Activated CD8-positive, alpha-beta memory T cell treated with anti-CD3 and anti-CD28 coated beads for 36 hours (primary cell): ENCODE measurements at regions not wholly inside any gene's neighbourhood (a gene's known extent, or its start where the extent isn't known, plus 50 kb on each side); places are given as distances from the start of the nearest gene placed in this dataset.

Experiments used
- CTCF ChIA-PET: fragments of 350-600 bp; sonication (Branson Sonifier 250); formaldehyde crosslinking; loops from one replicate; lab custom pipeline; 2021; ENCODE audit warnings: antibody characterized with exemption; lab: Charles Lee
- POLR2A ChIA-PET: fragments of 350-600 bp; sonication (Branson Sonifier 250); formaldehyde crosslinking; loops from one replicate; lab custom pipeline; 2021; ENCODE audit warnings: antibody characterized with exemption; lab: Charles Lee

DNA sequence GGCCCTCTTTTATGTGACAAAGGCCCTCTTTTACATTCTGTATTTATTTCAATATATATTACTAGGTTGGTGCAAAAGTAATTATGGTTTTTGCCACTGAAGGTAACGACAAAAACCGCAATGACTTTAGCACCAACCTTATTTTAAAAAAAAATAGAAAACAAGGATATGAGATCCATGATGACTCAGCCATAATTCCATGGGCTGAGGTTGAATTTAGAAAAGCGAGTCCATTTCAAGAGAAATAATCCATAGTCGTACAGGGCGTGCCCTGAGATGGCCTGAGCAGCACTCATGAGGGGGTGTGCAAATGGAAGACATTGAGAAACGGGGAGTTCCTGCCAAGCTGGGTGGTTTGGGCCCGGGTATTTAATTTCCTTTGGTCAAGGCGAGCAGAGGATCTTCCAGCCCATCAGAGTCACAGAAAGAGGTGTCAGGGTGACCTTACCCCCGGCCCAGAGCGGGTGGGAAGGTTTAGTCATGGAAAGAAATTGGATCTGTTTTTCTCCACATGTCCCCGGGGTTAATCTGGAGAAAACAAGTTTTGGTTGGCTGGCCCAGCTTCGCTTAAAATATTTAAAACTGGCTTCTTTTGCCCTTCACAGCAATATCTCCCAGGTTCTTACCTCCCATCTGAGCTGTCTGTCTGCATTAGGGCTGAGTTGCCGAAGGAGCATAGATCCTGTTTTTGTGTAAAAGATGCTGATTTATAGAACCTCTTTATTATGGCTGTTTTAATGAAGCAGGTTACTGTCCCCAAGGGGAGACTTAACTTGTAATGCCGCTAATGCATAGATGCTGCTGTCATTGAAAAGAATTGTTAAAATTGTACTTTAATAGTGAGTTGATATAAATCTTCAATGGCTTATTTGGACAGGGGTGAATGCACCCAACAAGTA, 255.6 kb downstream of the PREX1 start:
- CTCF ChIA-PET, result no interaction called here
- POLR2A ChIA-PET, result no interaction called here

DNA sequence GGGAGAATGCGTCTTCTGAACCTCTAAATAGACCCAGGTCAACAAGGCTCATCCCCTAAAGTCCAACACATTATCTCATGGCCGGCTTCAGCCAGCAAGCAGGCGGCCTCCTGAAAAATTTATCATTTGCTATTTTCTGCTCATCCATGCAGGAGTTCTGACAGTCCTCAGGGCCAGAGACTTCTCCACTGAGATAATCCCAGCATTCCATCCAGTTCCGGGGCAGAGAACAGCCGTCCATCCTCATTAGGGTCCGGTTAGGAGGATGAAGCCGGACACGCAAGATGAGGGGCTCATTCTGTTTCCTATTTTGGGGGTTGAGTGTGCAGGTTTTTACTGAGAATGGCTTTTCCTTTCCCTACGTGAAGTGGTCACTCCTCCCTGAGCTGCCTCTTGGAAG, 258.1 kb downstream of the PREX1 start:
- CTCF ChIA-PET, result interaction anchor here (0.6 kb wide), 1 partner anchor 51 kb away, joined by 3 read pairs; no protein-coding TSS in a partner anchor

DNA sequence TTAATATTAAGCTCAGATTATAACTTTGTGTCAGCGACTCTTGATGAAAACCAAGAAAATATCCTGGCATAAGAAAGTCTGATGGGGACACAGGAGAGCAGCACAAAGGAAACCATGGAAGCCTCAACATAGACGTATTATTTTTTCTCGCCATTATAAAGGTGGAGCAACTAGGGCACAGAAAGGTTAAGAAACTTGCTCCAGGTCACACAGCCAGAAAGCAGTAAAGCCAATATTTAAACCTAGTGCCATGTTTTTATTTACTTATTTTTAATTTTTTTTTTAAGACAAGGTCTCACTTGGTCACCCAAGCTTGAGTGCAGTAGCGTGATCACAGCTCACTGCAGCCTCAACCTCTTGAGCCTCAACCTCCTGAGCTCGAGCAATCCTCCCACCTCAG, 259.3 kb downstream of the PREX1 start:
- POLR2A ChIA-PET, result no interaction called here
- CTCF ChIA-PET, result no interaction called here

More for the DNA sequence above, 258.1 kb downstream of the PREX1 start:
- POLR2A ChIA-PET, result no interaction called here

DNA sequence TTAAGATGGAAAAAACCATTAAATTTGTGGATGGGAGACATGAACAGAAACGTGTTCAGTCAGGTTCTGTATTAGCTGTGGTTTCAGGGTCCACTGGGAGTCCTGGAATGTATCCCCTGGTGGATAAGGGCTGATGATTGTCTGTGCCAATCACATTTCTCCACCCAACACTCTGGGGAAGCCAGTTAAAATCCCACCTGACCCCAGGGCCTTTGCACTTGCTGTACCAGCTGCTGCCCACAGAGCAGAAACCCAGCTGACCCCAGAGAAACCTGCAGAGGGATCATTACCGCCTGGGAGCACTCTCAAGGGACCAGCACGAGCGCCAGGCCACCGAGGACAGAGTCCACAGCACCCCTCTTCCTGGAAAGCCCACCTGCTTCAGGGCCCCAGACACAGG, 260.7 kb downstream of the PREX1 start:
- ChIA-PET CTCF (no interaction called here), POLR2A (no interaction called here)

DNA sequence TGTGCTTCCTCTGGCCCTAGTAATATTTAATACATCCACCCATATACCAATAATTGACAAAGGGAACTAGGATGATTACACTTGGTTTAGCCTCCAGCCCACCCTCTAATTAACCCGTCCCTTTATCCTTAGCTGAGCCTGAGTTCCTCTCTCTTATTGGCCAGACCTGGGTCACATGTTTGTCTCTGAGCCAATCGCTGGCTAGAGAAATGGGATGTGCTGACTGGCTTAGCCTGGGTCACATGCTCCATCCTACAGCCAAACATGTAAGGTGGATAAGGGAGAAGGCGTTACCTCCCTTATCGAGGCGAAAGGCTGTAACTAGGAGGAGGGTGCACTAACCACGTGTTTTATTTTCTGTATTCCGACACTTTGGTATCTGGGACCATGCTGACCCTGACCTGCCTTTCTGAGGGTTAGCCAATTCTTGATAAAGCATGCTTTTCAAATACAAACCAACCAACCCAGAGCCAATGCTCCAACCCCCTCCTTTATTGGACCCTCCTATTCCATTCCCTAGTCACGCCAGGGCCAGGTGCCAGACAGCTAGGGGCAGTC, 262.7 kb downstream of the PREX1 start:
- ChIA-PET POLR2A (no interaction called here), CTCF (no interaction called here)

DNA sequence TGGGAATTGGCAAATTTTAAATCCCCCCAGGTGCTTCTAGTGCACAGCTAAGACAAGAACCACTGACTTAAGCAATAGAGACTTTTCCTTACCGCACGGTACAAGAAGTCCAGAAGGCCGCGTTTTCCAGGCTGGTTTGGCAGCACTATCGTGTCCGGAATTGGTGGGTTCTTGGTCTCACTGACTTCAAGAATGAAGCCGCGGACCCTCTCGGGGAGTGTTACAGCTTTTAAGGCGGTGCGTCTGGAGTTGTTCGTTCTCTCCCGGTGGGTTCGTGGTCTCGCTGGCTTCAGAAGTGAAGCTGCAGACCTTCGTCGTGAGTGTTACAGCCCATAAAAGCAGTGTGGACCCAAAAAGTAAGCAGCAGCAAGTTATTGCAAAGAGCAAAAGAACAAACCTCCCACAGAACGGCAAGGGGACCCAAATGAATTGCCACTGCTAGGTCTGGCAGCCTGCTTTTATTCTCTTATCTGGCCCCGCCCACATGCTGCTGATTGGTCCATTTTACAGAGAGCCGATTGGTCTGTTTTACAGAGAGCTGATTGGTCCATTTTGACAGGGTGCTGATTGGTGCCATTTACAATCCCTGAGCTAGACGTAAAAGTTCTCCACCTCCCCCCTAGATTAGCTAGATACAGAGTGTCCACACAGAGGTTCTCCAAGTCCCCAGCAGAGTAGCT, 264.5 kb downstream of the PREX1 start:
- POLR2A ChIA-PET, result no interaction called here
- CTCF ChIA-PET, result no interaction called here

DNA sequence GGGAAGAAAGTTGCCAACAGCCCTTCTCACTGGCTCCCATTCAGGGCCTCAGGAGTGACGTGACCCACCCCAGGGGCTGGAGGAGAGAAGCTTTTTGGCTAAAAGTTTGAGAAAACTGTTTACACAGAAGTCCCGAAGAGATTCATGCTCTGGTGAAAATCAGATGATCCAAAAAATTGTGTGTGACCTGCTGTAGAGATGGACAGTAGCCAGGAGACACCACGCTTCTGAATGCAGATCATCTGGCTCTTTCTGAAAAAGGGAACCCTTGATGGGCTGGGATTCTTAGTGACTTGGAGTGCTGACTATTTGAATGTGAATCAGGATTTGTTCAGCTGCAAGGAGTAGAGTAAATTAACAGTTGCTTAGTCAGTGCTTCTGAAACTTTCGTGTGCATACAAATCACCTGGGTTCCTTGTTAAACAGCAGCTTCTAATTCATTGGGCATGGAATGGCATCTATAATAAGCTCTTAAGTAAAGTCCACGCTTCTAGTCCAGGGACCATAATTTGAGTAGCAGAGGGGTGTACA, 265.1 kb downstream of the PREX1 start:
- ChIA-PET POLR2A (no interaction called here), CTCF (no interaction called here)

DNA sequence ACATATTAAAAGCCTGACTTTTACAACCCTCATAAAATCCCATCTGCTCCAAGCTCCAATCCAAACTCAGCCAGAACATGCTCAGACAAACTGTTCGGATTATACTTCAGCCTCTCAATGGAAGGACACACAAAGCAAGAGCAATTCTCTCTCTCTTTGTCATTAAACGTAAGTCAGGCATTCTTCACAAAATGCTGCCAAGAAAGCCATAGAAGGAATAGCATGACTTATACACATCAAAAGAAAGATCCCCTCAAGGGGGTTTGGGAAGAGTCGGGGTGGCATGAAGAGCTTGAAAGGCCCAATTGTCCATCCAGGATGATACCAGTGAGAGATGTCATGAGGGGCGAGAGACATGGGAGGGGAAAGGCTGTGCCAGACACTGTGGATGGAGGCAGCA, 268.9 kb downstream of the PREX1 start:
- ChIA-PET POLR2A (no interaction called here), CTCF (no interaction called here)

DNA sequence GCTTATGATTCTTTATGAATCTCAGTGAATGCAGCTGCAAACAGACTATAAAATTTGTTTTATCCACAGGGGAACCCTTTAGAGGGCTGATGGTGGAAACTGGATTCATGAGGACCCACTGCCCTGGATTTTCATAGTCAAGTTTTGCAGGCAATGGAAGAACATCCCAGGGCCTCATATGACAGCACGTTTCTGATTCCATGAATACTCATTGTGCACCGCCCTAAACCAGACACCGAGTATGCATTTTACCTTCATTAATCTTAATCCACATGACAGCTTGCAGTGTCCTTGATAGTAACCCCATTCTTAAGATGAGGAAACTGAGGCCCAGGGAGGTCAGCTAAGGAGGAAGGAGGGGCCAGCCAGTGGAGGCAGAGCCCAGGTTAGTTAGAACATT, 270.4 kb downstream of the PREX1 start:
- ChIA-PET POLR2A (no interaction called here), CTCF (no interaction called here)

DNA sequence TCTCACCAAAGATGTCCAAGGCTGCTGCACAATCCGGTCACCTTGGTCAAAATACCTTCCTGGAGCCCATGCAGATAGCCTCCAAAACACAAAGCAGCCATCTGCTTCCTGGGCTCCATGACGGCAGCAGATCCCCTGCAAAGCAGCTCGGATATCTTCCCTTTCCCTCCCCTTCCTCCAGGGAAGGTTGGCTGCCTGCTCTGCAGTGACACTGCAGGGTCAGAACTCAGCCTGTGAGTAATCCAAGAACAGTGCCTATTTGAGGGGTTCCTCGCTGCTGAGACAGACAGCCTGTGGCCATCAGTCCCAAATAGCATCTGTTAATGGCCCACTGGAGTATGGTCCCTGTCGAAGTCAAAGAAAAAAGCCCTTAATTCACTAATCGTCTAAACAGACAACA, 270.8 kb downstream of the PREX1 start:
- CTCF ChIA-PET, result no interaction called here
- POLR2A ChIA-PET, result no interaction called here

DNA sequence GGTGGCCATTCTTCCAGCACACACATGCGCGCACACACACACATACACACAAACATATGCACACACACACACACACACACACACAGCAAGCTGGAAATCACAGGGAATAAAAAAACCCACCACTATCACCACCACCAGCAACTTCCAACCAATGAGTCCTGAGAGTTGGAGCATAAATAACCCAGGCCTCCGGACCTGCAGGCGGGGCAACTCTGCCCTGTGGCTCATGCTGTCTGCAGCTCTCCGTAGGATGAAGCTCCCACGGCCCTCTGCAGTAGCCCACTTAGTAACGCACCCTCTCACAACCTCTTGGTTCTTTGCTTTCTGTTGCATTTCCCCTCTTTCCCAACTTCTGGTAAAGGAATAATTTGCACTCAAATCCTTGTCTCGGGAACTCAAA, 275.2 kb downstream of the PREX1 start:
- CTCF ChIA-PET, result interaction anchor here (0.7 kb wide), 1 partner anchor 10 kb away, joined by 3 read pairs; no protein-coding TSS in a partner anchor
- POLR2A ChIA-PET, result no interaction called here

DNA sequence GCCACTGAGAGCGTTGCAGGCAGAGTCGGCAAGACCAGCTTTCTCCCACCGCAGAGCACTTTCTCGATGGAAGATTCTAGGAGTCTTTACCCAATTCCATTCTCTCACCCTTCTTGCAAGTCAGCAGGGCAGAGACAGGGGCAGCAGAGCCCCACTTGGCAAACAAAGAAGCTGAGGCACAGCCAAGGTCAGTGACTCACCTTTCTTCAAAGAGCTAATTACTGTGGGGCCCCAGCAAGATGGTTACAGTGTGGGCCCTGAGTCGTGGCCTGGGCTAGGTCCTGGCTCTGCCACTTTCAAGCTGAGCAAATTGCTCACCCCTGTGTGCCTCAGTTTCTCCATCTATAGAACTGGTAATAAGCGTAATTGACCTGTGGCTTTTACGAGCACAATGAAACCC, 277.0 kb downstream of the PREX1 start:
- CTCF ChIA-PET, result no interaction called here
- POLR2A ChIA-PET, result no interaction called here

DNA sequence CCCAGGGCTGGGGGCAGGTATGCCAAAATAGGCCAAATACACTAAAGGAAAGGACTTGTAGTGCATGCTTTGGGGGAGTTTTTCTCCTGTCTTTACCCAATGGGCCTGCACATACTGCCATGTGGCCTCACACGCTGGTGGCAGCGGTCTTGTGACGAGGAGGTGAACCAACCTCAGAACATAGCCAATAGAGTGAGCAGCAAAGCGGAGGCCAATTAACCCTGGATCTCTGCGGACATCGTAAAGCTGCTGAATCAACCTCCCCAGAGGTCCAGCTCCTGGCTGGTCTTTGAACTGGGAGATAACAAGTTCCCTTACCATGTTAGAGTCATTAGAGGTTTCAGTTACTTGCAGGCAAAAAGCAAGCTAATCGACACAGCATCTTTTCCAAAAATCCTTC, 280.1 kb downstream of the PREX1 start:
- ChIA-PET CTCF (no interaction called here), POLR2A (no interaction called here)

DNA sequence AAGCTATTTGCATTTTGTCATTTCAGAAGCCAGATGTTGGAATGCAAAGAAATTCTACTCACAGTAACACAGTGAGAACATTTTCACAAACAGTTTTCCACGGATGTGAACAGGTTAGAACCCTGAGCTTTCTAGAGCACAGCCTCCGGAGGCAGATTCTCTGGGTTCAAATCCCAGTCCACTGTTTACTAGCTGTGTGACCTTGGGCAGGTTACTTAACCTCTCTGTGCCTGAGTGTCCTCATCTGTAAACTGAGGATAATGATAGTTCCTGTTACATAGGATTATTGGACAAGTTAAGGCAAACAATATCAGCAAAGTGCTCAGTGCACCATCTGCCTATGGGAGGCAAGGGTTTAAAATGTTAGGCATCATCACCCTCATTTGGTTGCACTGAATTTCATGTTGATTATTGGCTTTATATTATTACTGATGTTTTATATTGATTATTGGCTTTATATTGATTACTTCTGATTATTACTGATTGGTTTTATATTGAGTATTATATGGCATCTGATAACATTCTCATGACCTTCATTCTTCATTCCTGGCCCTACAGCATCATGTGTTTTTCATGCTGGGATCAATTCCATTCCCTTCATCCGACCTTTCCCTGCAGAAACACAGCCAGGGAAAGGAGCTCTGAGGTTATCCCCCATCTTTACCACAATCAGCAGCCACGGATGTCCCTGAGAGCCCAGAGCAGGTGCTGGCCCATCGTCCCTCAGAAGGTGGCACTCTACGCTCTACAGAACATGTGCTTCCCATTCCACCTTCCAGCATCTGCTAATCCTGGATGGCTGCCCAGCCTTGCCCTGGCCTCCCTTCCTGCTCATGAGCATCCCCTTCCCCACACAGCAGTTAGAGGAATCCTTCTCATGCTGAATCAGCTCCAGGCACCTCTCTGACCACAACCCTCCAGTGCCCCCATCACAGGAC, 283.1 kb downstream of the PREX1 start:
- CTCF ChIA-PET, result no interaction called here
- POLR2A ChIA-PET, result no interaction called here

DNA sequence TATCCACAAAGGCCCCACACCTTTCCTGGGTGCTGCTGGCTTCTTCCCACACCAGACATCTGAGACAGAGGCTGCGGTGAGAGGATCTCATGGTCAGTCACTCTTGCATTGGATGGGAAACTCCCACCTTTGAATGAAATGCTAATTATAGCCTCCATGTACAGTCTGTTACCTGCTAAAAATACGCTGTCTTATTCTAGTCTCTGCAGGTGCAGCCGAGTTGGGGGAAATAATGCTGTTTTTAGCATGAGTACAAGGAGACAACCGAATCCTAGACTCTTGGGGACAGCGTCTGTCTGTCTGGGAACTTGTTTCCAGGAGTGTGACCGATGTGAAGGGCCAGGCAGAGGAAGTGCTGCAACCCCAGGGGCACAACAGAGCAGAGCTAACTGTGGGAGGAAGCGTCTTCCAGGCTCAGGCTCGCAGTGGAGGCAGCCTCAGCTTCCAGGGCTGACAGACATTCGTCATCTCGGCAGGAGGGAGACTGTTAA, 286.2 kb downstream of the PREX1 start:
- ChIA-PET CTCF (no interaction called here), POLR2A (no interaction called here)

DNA sequence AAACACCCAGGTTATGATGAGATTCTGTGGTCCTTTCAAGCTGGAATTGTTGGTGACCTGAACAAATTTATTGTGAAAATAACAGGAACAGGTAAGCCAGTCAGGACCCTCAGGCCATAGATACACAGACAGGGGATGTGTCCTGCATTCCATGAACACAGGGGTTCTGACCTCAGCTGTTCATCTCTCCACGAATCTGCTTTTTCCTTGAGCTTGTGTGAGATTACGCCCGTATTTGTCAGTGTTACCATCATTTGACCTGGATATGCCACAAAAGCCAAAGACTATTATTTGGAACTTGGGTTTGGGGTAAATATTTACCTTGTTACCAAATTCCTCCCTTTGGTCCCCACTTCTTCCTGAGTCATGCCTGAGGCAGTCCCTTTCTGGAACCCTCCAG, 288.9 kb downstream of the PREX1 start:
- CTCF ChIA-PET, result no interaction called here
- POLR2A ChIA-PET, result no interaction called here

DNA sequence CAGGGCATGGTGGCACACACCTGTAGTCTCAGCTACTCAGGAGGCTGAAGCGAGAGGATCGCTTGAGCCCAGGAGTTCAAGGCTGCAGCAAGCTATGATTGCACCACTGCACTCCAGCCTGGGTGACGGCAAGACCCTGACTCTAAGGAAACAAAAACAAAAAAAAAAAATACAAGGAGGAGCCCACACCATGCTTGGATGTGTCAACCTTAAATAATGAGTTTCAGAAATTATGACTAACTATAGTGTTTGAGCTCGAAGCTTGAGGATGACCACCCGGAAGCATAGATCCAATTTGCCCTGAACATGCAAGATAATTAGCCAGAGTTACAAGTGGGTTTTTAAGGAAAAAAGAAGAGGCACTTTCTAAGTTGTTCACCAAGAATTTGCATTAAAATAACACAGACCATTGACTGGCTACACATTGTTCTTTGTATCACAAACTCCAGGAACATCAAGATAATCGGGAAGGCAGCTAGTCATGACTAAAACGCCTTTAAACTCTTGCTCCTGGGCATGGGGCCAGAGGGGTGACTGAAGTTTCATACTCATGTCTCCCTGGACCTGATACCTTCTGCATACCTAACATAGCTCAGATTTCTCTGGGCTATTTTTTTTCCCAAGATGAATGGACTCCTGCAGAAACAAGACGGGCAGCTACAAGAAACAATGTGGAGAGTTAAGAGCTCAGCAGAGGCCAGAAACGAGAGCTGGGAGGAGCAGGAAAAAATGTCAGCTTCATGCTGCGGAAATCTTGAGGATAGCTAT, 289.6 kb downstream of the PREX1 start:
- POLR2A ChIA-PET, result no interaction called here
- CTCF ChIA-PET, result no interaction called here

DNA sequence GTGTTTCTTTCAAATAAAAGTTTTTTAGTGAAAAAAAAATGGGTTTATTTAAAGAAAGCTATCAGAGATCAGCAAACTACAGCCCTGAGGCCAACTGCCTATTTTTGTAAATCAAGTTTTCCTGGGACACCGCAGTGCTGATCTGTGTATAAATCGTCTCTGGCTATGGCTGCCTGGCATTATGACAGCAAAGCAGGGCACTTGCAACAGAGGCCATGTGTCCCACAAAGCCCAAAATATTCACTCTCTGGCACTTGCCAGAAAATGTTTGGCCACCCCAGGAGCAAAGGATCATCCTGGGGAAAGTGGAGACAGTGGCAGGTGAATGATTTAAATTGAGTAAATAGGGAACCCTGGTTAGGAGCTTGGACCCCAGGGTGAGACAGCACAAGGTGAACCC, 291.6 kb downstream of the PREX1 start:
- POLR2A ChIA-PET, result no interaction called here
- CTCF ChIA-PET, result no interaction called here

DNA sequence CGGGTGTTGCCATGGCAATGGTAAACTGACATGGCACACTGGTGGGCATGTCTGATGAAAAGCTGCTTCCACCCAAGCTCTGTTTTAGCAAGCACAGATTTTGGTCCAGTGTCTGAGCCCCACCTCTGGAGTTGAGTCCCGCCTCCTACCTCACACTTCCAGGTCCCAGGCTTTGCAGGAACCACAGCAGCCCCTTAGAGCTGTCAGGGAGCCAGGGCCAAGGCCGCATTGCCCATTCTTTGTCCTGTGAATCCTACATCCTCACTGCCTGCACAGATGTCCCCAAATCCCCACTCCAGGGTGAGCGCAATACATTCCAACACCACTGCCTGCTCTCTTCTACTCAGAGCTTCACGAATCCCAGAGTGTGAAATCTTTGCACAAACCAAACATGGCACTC, 292.2 kb downstream of the PREX1 start:
- ChIA-PET POLR2A (no interaction called here), CTCF (no interaction called here)
